ENCODE measurements at regions not wholly inside any gene's neighbourhood (a gene's known extent, or its start where the extent isn't known, plus 50 kb on each side); places are given as distances from the start of the nearest gene placed in this dataset.

DNA sequence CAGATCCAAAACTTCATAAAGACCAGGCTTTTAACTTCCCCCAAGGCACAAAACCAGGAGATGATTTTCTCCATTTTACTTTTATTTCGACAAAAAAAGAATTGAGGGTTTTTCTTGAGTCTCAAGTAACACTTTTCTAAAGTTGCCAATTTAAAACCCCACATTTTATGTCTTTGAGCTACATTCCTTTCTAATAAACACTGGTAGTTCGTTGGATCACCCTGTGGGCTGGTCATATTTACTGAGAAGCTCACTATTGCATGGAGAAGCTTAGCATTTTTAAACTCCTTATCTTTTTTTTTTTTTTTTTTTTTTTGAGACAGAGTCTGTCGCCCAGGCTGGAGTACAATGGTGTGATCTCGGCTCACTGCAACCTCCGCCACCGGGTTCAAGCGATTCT lies 255.1 kb upstream of the TPM1 start:
- DNase-seq, result no peak

DNA sequence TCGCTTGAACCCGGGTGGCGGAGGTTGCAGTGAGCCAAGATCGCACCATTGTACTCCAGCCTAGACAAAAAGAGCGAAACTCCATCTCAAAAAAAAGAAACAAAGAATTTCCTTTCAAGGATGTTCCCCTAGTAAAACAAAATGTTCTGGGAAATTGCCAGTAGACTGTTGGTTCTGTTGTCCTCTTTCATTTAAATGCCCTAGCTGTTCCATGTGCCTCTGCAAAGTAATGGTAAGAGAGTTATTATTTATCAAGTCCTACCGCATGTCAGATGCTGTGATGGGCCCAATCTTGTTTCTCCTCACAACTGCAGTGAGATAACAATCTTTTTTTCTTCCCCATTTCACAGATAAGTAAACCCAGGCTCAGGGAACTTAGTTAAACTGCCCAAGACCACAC lies 254.3 kb upstream of the TPM1 start:
- no peak for DNase-seq

DNA sequence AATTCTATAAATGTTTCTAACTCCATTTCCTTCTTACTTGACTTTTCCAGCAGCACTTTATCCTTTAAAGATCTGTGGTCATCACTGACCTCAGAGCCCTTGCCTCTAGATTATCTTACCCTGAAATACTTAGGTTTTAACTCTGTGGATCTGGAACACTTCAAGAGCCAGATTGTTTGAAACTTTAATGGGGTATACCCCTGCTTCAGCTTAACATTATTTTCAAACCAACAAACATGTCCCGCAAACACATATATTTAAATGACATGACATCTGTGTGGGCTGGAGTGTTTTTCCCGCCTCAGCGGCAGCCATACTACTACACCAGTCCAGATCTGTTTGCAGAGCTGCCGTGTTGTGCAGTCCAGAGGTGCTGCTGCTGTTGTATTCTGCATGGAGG lies 252.0 kb upstream of the TPM1 start:
- DNase-seq, result no peak

DNA sequence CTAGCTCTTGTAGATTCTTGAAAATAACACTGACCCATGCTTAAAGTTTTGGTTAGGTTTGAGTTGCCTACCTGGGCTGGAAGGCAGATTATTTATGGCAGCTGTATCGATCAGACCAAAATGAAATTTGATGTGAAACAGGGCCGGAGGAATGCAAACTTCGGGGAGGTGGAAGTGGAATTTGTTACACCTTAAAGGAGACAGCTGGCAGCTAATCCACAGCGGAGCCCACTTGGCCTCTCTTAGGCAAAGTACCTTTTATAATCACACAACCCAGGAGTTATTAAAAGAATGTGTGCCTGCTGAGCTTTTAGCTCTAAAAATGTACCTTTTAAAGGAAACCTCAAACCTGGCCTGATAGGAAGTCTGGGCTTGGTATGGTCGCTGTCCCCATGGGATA lies 250.9 kb upstream of the TPM1 start:
- no peak for DNase-seq

DNA sequence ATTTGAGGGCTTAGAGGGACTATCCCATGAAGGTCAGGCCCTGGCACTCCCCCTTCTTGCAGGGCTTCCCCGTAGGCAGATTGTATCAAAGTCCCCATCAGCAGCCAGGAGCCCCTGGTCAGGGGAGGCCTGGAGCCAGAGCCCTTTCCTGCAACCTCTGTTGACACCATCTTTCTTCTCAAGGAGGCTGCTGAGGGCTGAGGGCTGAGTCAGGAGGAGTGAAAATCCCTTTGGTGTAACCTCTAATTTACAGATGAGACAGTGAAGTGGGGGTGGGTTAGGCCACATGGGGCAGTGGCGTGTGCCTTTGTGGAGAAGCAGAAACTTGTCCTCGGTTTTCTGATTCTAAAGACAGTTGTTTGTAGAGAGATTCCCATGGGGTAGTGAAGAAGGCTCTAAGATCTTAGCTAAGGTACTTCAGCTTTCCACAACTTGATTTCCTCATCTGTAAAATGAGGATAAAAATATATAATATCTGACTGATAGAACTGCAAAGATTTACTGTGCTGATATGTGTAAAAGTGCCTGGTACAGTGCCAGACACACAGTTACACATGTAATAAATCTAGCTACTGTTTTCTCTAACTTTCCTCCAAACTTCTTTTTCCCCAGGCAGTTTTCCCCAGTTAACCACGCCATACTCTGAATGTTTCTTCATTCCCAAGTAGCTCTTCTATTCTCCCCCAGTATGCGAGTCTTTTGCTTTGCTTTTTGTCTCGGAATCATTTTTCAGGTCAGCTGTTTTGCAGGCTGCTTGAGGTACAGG lies 249.4 kb upstream of the TPM1 start:
- DNase-seq, result no peak

DNA sequence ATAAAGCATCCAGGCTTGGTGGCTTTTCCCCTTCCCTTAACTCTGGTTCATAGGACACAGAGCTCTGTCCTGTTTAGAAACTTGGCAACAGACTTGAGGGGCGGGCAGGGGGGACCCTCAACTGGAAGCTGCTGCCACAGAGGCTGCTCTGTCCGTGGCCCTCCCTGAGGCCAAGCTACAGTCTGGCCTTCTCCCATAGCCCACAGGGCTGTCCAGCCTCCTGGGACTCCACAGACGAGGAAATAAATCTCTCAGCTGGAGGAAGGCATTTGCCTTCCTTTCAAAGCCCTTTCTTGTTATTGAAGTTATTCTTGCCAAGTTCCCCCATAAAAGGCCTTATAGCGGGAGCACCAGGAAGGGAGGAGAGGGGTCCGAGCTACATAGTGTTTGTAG lies 248.8 kb upstream of the TPM1 start:
- DNase-seq, result no peak

DNA sequence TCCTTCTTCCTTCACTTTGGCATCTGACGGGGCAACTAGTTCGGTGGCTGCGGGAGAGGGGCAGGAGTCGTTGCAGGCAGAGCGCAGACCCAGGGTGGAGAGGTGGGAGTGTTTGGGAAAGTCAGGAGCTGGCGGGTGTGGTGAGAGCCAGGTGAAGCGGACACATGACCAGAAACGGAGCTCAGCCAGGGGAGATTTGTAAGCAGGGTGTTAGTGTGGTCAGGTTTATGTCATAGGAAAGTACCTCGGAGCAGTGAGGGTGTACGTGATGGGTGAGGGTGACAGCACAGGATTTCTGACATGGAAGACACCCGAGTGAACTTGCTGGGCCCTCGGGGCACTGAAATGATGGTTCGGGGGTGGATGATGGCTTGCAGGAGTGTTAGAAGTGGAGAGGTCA lies 247.4 kb upstream of the TPM1 start:
- DNase-seq, result no peak

DNA sequence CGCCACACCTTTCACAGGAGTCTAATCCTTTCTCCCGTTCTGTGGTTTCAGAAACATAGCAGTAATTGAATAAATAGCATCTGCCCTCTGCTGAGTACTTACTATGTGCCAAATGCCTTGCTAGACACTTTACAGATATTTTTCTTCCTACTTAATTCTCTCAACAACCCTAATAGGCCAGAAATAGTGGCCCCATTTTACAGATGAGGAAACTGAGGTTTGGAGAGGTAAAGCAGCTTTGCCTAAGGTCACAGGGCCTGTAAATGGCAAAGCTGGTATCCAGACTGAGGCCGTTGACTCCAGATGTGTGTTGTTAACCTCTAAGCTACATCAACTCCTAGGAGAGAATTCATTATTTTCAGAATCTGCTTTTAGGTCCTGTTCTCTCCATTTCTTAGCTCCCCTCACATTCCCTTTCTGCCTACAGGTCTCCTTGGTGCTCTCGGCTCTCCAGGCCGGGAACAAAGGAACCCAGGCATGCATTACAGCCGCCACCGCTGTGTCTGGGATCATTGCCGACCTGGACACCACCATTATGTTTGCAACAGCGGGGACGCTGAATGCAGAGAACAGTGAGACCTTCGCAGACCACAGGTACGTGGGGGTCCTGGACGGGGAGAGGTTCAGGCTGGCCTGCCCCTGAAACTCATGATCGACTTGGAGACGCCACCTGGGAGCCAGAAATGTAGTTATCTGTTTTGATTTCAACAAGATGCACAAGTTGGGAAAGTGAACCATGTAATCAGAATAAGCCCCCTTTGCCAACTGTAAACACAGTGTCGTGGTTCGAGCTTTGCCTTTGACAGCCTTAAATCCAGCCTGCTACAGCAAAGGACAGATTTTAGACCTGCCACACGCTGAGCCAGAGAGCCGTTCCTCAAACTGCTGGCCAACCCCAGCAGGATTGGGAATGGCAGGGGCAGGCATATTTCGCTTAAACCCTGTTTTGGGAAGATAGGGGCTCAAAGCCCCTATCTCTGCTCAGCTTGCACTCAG lies 246.5 kb upstream of the TPM1 start:
- DNase-seq, result no peak

DNA sequence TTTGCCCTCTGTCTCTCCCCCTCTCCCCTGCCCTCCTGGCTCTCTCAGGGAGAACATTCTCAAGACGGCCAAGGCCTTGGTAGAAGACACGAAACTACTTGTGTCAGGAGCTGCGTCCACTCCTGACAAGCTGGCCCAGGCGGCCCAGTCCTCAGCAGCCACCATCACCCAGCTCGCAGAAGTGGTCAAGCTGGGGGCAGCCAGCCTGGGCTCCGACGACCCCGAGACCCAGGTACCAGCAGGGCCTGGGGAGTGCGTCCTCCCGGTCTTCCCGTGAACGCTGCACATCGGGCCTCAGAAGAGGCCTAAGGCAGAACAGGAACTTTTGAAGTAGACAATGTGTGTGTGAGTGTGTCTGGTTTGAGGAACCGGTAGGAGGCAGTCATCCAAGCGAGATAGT lies 245.4 kb upstream of the TPM1 start:
- DNase-seq, result no peak

DNA sequence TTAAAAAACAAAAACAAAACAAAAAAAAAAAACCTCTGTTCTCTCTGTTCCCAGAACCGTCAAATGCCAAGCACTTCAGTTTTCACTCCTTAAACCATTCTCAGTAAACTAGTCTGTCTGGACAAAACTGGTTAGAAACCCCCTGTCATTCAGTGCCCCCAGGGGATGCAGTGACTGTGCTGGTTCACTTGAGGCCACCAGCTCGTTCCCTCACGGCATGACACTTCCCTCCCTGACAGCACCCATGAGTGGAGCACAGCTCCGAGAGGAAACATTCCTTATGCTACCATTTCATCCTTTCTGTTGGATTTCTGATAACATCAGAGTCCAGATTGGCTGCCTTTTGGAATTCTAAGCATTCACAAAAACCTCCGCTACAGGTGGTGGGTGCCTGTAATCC lies 244.0 kb upstream of the TPM1 start:
- DNase-seq, result no peak

DNA sequence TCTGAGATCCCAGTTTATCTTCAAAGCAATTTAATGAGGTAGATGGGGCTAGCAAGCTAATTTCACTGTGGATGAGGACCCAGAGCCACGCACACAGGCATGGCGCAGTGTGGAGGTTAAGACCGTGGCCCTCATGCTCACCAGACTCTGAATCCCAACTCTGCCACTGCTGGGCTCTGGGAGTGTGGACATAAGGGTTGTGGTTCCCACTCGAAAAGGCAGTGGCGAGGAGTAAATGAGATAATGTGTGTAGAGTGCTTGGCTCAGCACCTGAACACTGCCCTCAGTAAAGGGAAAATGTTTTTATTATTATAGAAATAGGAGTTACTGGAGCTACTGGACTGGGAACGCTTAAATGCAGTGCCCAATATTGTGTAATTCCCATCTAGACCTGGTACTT lies 243.5 kb upstream of the TPM1 start:
- DNase-seq, result no peak

DNA sequence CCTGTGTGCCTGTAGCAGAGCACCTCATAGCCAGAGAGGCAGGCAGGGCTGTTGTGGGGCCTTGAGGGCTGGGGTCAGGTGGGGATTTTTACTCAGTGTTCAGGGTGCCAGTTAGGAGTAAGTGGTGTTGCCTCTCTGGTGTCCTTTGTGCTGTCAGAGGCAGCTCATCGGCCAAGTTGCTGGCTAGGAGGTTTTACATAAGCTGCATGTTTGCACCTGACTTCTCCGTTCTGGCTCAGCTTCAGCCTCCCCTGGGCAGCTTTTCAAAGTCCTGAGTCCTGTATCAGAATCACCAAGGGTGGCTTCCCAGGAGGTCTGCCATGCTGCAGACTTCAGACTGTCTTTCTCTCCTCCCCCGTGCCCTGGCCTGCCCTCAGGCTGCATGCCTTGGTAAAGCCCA lies 242.6 kb upstream of the TPM1 start:
- no peak for DNase-seq

DNA sequence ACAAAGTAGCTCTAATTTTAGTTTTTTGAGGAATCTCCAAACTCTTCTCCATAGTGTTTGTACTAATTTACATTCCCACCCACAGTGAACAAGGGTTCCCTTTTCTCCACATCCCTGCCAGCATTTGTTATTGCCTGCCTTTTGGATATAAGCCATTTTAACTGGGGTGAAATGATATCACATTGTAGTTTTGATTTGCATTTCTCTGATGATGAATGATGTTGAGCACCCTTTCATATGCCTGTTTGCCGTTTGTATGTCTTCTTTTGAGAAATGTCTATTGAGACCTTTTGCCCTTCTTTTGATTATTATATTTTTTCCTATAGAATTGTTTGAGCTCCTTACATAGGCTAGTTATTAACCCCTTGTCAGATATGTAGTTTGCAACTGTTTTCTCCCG lies 239.9 kb upstream of the TPM1 start:
- no peak for DNase-seq

DNA sequence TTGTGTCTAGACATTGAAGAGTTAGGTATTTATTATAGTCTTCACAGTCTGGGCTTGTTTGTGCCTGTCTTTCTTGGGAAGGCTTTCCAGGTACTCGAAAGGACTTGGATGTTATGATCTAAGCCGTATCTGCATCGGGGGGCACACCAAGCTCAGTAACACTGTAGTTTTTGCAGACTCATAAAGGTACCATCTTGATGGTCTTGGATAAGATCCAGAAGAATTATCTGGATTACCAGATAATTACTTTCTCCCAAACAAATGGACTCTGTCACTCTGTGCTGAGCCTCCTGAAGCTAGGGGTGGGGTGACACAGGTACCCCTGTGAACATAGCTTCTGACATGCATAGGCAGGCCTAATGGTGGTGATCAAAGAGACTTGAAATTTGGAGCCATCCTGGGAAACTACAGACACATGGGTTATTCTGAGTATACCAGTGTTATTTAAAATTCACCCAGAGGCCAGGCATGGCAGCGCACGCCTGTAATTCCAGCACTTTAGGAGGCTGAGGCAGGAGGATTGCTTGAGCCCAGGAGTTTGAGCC lies 238.6 kb upstream of the TPM1 start:
- no peak for DNase-seq

DNA sequence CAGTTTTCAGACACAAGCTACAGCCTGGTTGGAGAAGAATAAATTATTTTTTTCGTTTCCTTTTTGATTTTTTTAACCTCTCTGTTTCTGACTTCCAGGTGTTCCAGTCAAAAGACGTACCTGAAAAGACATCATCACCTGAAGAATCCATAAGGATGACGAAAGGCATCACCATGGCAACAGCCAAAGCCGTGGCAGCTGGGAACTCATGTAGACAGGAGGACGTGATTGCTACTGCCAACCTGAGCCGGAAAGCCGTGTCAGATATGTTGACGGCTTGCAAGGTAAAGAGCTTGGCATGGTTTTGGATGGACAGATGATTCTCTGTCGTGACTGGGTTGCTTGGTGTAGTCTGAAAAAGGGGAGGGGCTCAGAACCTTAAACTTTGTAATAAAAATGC lies 237.0 kb upstream of the TPM1 start:
- DNase-seq, result no peak

DNA sequence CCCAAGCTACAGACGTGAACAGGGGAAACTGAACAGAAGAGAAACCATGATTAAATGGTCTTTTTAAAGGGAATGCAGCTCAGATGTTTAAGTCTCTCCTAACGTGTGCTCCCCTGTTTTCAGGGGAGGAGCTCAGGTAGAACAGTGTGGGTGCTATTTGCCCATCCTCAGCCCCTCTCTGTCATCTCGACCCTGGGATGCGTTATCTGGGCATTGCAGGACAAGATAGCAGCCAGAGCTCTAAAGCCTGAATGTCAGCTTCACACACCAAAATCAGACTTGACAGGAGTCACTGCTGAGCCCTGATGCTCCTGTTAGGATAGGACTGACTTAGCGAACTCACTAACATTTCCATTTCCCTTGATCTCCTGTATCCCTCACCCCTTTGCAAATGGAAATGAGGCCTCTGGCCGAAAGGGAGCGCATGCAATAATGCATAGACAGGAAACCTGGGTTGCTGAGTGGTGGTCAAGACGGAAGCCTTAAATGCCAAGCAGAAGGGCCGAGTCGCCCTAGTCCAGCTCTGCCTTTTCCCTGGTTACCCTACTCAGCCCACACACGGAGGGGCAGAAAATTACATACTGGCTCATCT lies 234.9 kb upstream of the TPM1 start:
- no peak for DNase-seq

DNA sequence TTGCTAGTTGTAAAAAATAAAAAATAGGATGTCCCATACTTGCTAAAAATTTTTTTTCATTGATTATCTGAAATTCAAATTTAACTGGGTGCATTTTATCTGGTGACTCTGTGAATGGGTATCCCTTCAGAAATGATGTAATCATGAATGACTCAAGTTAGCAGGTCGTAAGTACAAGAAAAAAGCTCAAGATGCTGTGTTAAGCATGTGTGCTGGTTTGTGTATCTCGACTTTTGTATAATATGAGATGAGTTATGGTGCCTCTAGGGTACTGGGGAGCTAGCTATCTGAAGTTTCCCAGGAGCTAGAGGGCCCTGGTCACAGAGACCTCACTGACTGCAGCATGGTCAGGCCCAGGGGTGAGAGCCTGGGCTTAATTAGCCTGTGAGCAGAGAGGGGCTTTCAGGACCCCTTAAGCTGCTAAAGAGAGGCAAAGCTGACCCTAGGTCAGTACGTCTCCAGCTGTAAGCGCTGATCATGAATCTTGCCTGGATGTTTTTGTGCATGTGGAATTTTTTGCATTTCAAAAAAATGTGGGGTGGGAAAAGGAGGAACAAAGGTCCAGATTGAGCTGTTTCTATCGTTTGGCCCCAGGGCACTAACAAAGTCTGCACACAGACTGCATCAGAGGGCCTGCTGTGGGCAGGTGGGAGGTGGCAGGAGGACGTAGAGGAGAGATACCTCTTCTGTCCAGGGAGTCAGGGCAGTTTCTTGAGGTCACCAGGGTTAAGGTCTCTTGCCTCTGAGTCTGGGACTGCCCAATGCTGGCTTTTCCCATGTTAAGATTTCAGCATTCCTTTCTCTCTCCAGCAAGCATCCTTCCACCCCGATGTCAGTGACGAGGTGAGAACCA lies 233.2 kb upstream of the TPM1 start:
- DNase-seq, result no peak

DNA sequence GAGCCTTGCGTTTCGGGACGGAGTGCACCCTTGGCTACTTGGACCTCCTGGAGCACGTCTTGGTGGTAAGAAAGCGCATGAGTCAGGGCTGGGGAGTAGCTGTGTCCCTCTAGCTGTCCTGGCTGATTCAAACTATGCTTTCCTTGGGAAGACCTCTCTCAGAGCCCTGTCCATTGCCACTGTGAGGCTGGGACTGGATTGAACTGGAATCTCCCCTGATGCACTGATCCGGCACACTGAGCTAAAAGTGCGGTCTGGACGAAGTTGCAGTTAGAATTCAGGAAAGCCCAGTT lies 232.6 kb upstream of the TPM1 start:
- DNase-seq, result no peak

DNA sequence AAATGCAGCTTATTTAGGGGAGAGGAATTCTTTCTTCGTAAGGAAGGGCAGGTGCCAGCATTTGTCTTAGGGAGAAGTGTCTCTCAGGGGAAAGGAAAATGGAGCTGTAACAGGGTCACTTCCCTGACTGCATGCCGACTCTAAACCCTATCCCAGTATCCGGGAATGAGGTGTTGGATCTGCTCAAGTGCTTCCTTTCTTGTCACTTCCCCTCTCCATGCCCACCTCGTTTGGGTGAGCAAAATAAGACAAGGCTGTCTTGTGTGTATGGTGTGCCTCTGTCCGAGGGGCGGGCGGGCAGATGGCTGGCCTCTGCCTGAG lies 230.1 kb upstream of the TPM1 start:
- no peak for DNase-seq

DNA sequence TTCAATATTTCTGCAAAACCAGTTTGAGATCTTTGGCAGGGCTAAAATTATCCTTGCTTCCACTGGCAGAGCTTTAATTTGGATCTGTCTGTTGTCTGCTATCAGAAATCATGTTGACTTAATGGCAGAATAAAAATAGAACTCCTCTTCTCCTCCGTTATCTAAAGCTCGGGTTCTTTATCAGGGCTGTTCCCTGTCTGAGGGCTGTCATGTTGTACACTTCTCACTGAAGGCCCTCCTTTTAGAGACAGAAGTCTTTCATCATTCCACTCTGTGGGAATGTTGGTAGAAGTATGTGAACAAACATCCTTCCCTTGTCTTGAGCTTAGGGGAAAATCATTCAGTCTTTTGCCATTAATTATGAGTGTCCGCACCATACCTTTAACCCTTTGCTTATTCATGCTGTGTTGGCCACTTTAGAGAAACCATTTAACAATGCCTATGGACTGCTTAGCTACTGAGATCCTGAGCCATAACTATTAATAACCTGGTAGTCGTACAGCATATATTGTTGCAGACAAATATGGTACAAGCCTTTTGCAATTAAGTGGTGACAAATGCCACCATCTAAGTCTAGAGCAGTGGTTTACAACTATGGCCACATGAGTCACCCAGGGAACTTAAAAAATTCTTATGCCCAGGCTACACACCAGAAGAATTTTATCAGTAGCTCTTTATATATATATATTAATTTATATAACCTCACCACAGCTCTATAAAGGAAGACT lies 226.0 kb upstream of the TPM1 start:
- DNase-seq, result no peak

DNA sequence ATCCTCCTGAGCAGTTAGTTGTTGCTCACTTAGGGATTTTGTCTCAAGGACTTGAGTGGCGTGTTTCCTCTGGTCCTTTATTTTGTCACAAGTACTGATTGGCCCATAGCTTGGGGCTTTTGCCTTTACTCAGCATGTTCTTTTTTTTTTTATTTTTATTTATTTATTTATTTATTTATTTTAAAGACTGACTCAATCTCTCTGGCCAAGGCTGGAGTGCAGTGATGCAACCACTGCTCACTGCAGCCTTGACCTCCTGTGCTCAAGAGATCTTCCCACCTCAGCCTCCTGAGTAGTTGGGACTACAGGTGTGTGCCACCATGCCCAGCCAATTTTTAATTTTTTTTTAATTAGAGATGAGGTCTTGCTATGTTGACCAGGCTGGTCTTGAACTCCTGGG lies 223.9 kb upstream of the TPM1 start:
- no peak for DNase-seq

DNA sequence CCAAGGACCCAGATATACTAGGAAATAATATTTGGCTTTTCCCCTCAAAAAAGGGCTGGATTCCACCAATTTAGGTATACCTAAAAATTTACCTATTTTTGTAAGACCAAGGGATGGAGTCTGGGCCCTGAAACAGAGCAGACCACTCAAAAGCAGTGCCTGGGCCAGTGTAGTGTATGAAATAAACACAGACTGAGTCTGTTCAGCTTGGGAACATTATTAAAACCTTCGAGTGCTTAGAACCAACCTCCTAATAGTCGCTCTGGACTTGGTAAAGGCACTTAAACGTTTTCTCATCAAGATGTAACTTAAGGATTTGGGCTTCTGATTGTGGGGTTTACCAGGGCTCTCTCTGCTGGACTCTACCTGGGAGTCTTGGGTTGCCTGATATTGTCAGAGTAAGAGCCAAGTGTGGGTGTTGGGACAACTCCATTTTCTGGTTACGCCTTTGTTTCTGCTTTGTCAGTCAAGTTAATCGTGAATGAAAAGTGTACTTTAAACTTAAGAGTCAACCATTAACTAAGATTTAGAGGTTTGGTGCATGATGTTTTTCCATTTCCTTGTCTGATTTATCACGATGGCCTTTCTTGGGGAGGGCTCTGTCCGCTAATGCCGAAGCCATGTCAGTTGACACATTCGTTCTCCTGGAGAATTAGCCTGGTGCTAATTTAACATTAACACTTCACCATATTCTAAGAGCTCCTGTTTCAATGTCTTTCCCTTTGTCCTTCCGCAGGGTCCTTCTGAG lies 221.0 kb upstream of the TPM1 start:
- no peak for DNase-seq

Data from cerebellar nuclear complex (tissue), 1 donor.